IMR-90 (cell line): ENCODE measurements at regions not wholly inside any gene's neighbourhood (a gene's known extent, or its start where the extent isn't known, plus 50 kb on each side); places are given as distances from the start of the nearest gene placed in this dataset.

Source experiments
- ATAC-seq: fragments of 200-7000 bp; cut with Tn5 transposase; 2 replicates; pipeline ENCODE4 v1.9.1; 2020; ENCODE audit warnings: low read depth, mild to moderate bottlenecking, moderate library complexity
- BruUV-seq: library from RNA; stranded (reverse); fragments of 400-500 nt; replicated peaks from 2 replicates; lab custom pipeline; 2021; lab: Mats Ljungman, UMichigan
- CTCF ChIA-PET: fragments of 300-600 bp; formaldehyde crosslinking; extraction: SDS; loops from one replicate; lab custom pipeline; 2021; ENCODE audit warnings: antibody characterized with exemption; lab: Yijun Ruan, JAX
- POLR2A ChIA-PET: fragments of 300-600 bp; sonication (Branson Sonifier 250); formaldehyde crosslinking; loops from one replicate; lab custom pipeline; 2022; ENCODE audit warnings: antibody characterized with exemption; ENCODE audit not compliant: unreplicated experiment; lab: Charles Lee
- DNase-seq: peaks from one replicate; pipeline ENCODE4 v3.0.0; 2013
- H2AFZ ChIP-seq: replicated peaks from 2 replicates; pipeline ENCODE3; 2013; ENCODE audit warnings: low read length, mild to moderate bottlenecking; ENCODE audit not compliant: poor library complexity
- H2AK5ac ChIP-seq: 2 replicates; pipeline ENCODE4 v1.6.1; 2013; ENCODE audit warnings: low read depth, low read length, inconsistent platforms
- H2AK9ac ChIP-seq: replicated peaks from 2 replicates; pipeline ENCODE3; 2013; ENCODE audit warnings: mild to moderate bottlenecking, low read depth, low read length, moderate library complexity; ENCODE audit not compliant: poor library complexity
- H2BK120ac ChIP-seq: 2 replicates; pipeline ENCODE4 v1.6.1; 2013; ENCODE audit warnings: low read depth, low read length, inconsistent platforms
- H2BK15ac ChIP-seq: 3 replicates; pipeline ENCODE4 v1.6.1; 2013; ENCODE audit warnings: low read depth, low read length, inconsistent platforms
- H2BK20ac ChIP-seq: 2 replicates; pipeline ENCODE4 v1.6.1; 2013; ENCODE audit warnings: low read depth, mild to moderate bottlenecking, inconsistent platforms, low read length, moderate library complexity
- H2BK5ac ChIP-seq: 2 replicates; pipeline ENCODE4 v1.6.1; 2013; ENCODE audit warnings: mild to moderate bottlenecking, low read depth, low read length, inconsistent platforms; ENCODE audit not compliant: poor library complexity, severe bottlenecking
- H3K14ac ChIP-seq: replicated peaks from 2 replicates; pipeline ENCODE4 v1.6.1; 2013; ENCODE audit warnings: low read depth, low read length, inconsistent platforms
- H3K18ac ChIP-seq: 2 replicates; pipeline ENCODE4 v1.6.1; 2013; ENCODE audit warnings: low read depth, low read length, control low read depth
- H3K23ac ChIP-seq: 2 replicates; pipeline ENCODE4 v1.6.1; 2013; ENCODE audit warnings: low read depth, low read length, inconsistent platforms
- H3K27ac ChIP-seq: 2 replicates; pipeline ENCODE4 v1.5.1; 2013; ENCODE audit warnings: mild to moderate bottlenecking, control low read depth, low read length; ENCODE audit not compliant: insufficient read depth
- H3K27me3 ChIP-seq: 2 replicates; pipeline ENCODE4 v1.6.1; 2013; ENCODE audit warnings: low read length; ENCODE audit not compliant: control insufficient read depth, insufficient read depth
- H3K36me3 ChIP-seq: 2 replicates; pipeline ENCODE4 v1.6.1; 2013; ENCODE audit warnings: low read length, mixed read lengths; ENCODE audit not compliant: control insufficient read depth, insufficient read depth
- H3K4ac ChIP-seq: 2 replicates; pipeline ENCODE4 v1.6.1; 2013; ENCODE audit warnings: low read depth, low read length, inconsistent platforms
- H3K4me1 ChIP-seq: 2 replicates; pipeline ENCODE4 v1.6.1; 2013; ENCODE audit warnings: low read length, mixed read lengths; ENCODE audit not compliant: control insufficient read depth, insufficient read depth
- H3K4me2 ChIP-seq: 2 replicates; pipeline ENCODE4 v1.6.1; 2013; ENCODE audit warnings: low read depth, mild to moderate bottlenecking, control low read depth, low read length, moderate library complexity
- H3K4me3 ChIP-seq: 2 replicates; pipeline ENCODE4 v1.5.1; 2013; ENCODE audit warnings: low read depth, mild to moderate bottlenecking, control low read depth, low read length, moderate library complexity; ENCODE audit not compliant: insufficient read depth
- H3K56ac ChIP-seq: 2 replicates; pipeline ENCODE4 v1.6.1; 2013; ENCODE audit warnings: low read length, inconsistent platforms; ENCODE audit not compliant: insufficient read depth; ENCODE audit errors: extremely low read depth
- H3K79me1 ChIP-seq, 2 experiments: 2 replicates each; pipeline ENCODE4 v1.6.1; 2013; ENCODE audit warnings: low read length in 2 of 2, inconsistent platforms in 1 of 2, low read depth in 1 of 2
- H3K9ac ChIP-seq: 2 replicates; pipeline ENCODE4 v1.6.1; 2013; ENCODE audit warnings: low read depth, low read length, control low read depth
- H3K9me1 ChIP-seq: 2 replicates; pipeline ENCODE4 v1.6.1; 2013; ENCODE audit warnings: low read length, inconsistent platforms; ENCODE audit not compliant: insufficient read depth
- H3K9me3 ChIP-seq: 2 replicates; pipeline ENCODE4 v1.6.1; 2013; ENCODE audit warnings: low read length; ENCODE audit not compliant: control insufficient read depth, insufficient read depth
- H4K20me1 ChIP-seq: 2 replicates; pipeline ENCODE4 v1.6.1; 2013; ENCODE audit warnings: low read length, inconsistent platforms; ENCODE audit not compliant: insufficient read depth
- H4K5ac ChIP-seq: 2 replicates; pipeline ENCODE4 v1.6.1; 2013; ENCODE audit warnings: mild to moderate bottlenecking, low read depth, low read length, control low read depth
- H4K8ac ChIP-seq, 2 experiments: 2 replicates each; pipeline ENCODE4 v1.6.1; 2013; ENCODE audit warnings: low read depth in 2 of 2, low read length in 2 of 2, control low read depth in 1 of 2, inconsistent platforms in 1 of 2
- H4K91ac ChIP-seq: 2 replicates; pipeline ENCODE4 v1.6.1; 2013; ENCODE audit warnings: low read depth, low read length, inconsistent platforms; ENCODE audit not compliant: insufficient read depth
- BHLHE40 ChIP-seq: fragments of 150-350 bp; IDR thresholded peaks from 2 replicates; pipeline ENCODE4 v1.6.1; 2016; ENCODE audit warnings: mild to moderate bottlenecking, low read depth, low read length
- CEBPB ChIP-seq: IDR thresholded peaks from 2 replicates; pipeline ENCODE4 v1.6.1; 2012; ENCODE audit warnings: low read depth, low read length, improper control_type of control experiment
- CHD1 ChIP-seq: IDR thresholded peaks from 2 replicates; pipeline ENCODE4 v1.6.1; 2012; ENCODE audit warnings: low read depth, low read length, improper control_type of control experiment
- CTCF ChIP-seq: conservative IDR thresholded peaks from 2 replicates; pipeline ENCODE4 v1.5.1; 2012; ENCODE audit warnings: mild to moderate bottlenecking, low read depth, low read length, improper control_type of control experiment
- FOS ChIP-seq: fragments of 150-350 bp; IDR thresholded peaks from 2 replicates; pipeline ENCODE4 v1.6.1; 2016; ENCODE audit warnings: low read depth, low read length
- MAFK ChIP-seq: IDR thresholded peaks from 2 replicates; pipeline ENCODE4 v1.6.1; 2012; ENCODE audit warnings: low read depth, low read length, improper control_type of control experiment
- MAZ ChIP-seq: IDR thresholded peaks from 2 replicates; pipeline ENCODE4 v1.6.1; 2012; ENCODE audit warnings: low read depth, mild to moderate bottlenecking, low read length, improper control_type of control experiment, moderate library complexity, borderline replicate concordance
- MXI1 ChIP-seq: IDR thresholded peaks from 2 replicates; pipeline ENCODE4 v1.6.1; 2012; ENCODE audit warnings: low read depth, mild to moderate bottlenecking, low read length, moderate library complexity, borderline replicate concordance
- NFE2L2 ChIP-seq: fragments of 150-350 bp; IDR thresholded peaks from 2 replicates; pipeline ENCODE4 v1.6.1; 2016; ENCODE audit warnings: low read depth, mild to moderate bottlenecking, low read length
- POLR2A ChIP-seq: IDR thresholded peaks from 2 replicates; pipeline ENCODE4 v1.6.1; 2012; ENCODE audit warnings: mild to moderate bottlenecking, low read depth, low read length
- RAD21 ChIP-seq: IDR thresholded peaks from 2 replicates; pipeline ENCODE4 v1.6.1; 2012; ENCODE audit warnings: low read length, improper control_type of control experiment
- RCOR1 ChIP-seq: IDR thresholded peaks from 2 replicates; pipeline ENCODE4 v1.6.1; 2012; ENCODE audit warnings: mild to moderate bottlenecking, low read length, improper control_type of control experiment; ENCODE audit not compliant: insufficient replicate concordance
- RFX5 ChIP-seq: IDR thresholded peaks from 2 replicates; pipeline ENCODE4 v1.8.0; 2012; ENCODE audit warnings: low read depth, mild to moderate bottlenecking, low read length, moderate library complexity
- SMC3 ChIP-seq: fragments of 150-350 bp; IDR thresholded peaks from 2 replicates; pipeline ENCODE4 v1.6.1; 2016; ENCODE audit warnings: low read depth, mild to moderate bottlenecking, antibody characterized with exemption, low read length, moderate library complexity
- WGBS, 2 experiments: methylation state at CpG; one replicate each; pipeline versions ENCODE4 v1.1.5 to v1.1.7; 2013; ENCODE audit warnings: missing lambda C conversion rate in 2 of 2; ENCODE audit not compliant: insufficient read length in 1 of 2; ENCODE audit errors: extremely low coverage in 2 of 2; 5-methylcytosine and 5-hydroxymethylcytosine counted together
- dilution Hi-C: fragments of 300-500 bp; cut with HindIII; formaldehyde crosslinking; loops from one replicate; pipeline ENCODE4 v1.14.3; 2018; ENCODE audit warnings: low sequenced_read_pairs; ENCODE audit not compliant: unreplicated experiment
- in situ Hi-C: fragments of 300-500 bp; cut with MboI; formaldehyde crosslinking; loops from 3 replicates; pipeline ENCODE4 v1.14.3; 2019; ENCODE audit warnings: low sequenced_read_pairs, inconsistent platforms, mixed read lengths
- intact Hi-C: fragments of 100-400 bp; cut with micrococcal nuclease; formaldehyde crosslinking; loops from 2 replicates; pipeline ENCODE4 v1.10.0; 2022
- TF ChIP-seq, protein P1 (sequence below): fragments of 150-350 bp; IDR thresholded peaks from 2 replicates; pipeline ENCODE4 v1.6.1; 2017; ENCODE audit warnings: mild to moderate bottlenecking, antibody characterized with exemption, low read length, low read depth
- TF ChIP-seq, protein P2 (sequence below): fragments of 150-350 bp; IDR thresholded peaks from 2 replicates; pipeline ENCODE4 v1.6.1; 2016; ENCODE audit warnings: low read depth, mild to moderate bottlenecking, low read length, moderate library complexity, borderline replicate concordance

DNA sequence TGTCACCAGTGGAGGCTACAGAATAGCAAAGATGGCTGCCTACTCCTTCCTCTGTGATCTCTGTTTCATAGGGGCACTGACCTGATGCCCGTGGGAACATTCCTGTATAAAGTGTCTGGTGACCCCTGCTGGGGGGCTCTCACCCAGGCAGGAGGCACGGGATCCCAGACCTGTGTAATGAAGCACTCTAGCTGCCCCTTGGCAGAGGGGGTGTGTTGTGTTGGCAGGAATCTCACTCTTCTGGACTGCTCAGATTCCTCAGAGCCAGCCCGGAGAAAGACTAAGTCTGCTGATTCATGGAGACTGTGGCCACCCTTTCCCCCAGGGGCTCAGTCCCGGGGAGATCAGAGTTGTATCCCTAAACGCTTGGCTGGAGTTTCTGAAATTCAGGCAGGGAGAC is 648.3 kb downstream of the SPRY1 start:
- Histone ChIP-seq H2BK120ac (no peak overlapping the region), H2BK15ac (no peak overlapping the region), H3K9me1 (no peaks in the 10 kb centered on the region), H3K23ac (no peak overlapping the region), H3K4ac (0 out of 2 replicates have a peak overlapping the region, but pooled peaks have one; percentile 38), H4K91ac (no peak overlapping the region), H2AK9ac (no peak overlapping the region), H3K9ac (no peak overlapping the region), H2AFZ (no peak overlapping the region), H4K5ac (no peak overlapping the region), H4K20me1 (no peaks in the 10 kb centered on the region), H3K36me3 (no peaks in the 10 kb centered on the region), H2BK20ac (no peak overlapping the region), H3K18ac (no peak overlapping the region), H3K27me3 (no peaks in the 10 kb centered on the region), H4K8ac (no peak overlapping the region), H3K27ac (no peak overlapping the region), H3K4me3 (no peak overlapping the region), H2AK5ac (no peak overlapping the region), H3K56ac (no peak overlapping the region), H3K9me3 (no peaks in the 10 kb centered on the region), H3K4me2 (no peak overlapping the region), H3K14ac (no peak overlapping the region), H3K4me1 (no peaks in the 10 kb centered on the region), H3K79me1 (no peaks in the 10 kb centered on the region), H2BK5ac (no peak overlapping the region)
- TF ChIP-seq CEBPB: no peak
- no peak for TF ChIP-seq FOS
- no peak for TF ChIP-seq CTCF
- no peak for TF ChIP-seq RAD21
- no peak for TF ChIP-seq MAFK
- no peak for TF ChIP-seq RFX5
- no peak for TF ChIP-seq CHD1
- no peak for TF ChIP-seq MAZ
- no peak for TF ChIP-seq MXI1
- TF ChIP-seq POLR2A: no peak
- TF ChIP-seq, protein P1, sequence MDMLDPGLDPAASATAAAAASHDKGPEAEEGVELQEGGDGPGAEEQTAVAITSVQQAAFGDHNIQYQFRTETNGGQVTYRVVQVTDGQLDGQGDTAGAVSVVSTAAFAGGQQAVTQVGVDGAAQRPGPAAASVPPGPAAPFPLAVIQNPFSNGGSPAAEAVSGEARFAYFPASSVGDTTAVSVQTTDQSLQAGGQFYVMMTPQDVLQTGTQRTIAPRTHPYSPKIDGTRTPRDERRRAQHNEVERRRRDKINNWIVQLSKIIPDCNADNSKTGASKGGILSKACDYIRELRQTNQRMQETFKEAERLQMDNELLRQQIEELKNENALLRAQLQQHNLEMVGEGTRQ: no peak
- no peak for TF ChIP-seq NFE2L2
- TF ChIP-seq SMC3: no peak
- TF ChIP-seq BHLHE40: no peak
- TF ChIP-seq RCOR1: no peak
- TF ChIP-seq, protein P2, sequence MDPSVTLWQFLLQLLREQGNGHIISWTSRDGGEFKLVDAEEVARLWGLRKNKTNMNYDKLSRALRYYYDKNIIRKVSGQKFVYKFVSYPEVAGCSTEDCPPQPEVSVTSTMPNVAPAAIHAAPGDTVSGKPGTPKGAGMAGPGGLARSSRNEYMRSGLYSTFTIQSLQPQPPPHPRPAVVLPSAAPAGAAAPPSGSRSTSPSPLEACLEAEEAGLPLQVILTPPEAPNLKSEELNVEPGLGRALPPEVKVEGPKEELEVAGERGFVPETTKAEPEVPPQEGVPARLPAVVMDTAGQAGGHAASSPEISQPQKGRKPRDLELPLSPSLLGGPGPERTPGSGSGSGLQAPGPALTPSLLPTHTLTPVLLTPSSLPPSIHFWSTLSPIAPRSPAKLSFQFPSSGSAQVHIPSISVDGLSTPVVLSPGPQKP: no peak
- CTCF ChIA-PET: interaction anchor here (0.6 kb wide), 1 partner anchor 11 kb away, joined by 3 read pairs; no protein-coding TSS in a partner anchor
- no CpG with 5 or more reads among the region's 5 CpGs for WGBS, 2 experiments
- in situ Hi-C loops (no loop called here), intact Hi-C loops (no loop called here), dilution Hi-C loops (no loop called here)
- ATAC-seq (no peak), DNase-seq (no peak)
- POLR2A ChIA-PET: interaction anchor here (0.5 kb wide), 1 partner anchor 635 kb away, joined by 6 read pairs; no protein-coding TSS in a partner anchor
- no TSS peak for BruUV-seq
